GM19324 (cell line): ENCODE measurements at regions not wholly inside any gene's neighbourhood (a gene's known extent, or its start where the extent isn't known, plus 50 kb on each side); places are given as distances from the start of the nearest gene placed in this dataset.
A peak's percentile ranks its signal among the peaks of the same experiment; 100 is the strongest.
"Not testable (repeated sequence)": the region's sequence is repeated elsewhere in the genome, so short reads cannot be mapped to it uniquely, and the experiment has no call there.

ENCODE experiments used
- ATAC-seq: cut with Tn5 transposase; IDR thresholded peaks from one replicate; pipeline ENCODE4 v1.9.1; 2021; ENCODE audit warnings: mild to moderate bottlenecking, moderate library complexity; ENCODE audit not compliant: unreplicated experiment, low FRiP score

DNA sequence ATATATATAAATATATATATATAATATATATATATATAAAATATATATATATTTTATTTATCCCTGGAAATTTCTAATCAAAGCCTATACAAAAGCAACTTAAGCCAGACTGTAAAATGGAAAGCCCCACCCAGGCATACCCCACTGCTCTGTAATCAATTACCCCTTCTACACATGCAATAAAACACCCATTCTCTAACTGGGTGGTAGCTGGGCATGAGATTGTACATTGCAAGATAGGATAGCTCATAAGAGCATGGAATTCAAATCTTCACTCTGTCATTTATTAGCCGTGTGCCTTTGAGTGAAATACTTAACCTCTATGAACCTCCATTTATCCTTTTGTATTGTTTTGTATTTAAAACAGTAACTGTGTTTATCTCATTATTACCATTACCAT lies 405.3 kb upstream of the SLC30A5 start:
- ATAC-seq = no peak

DNA sequence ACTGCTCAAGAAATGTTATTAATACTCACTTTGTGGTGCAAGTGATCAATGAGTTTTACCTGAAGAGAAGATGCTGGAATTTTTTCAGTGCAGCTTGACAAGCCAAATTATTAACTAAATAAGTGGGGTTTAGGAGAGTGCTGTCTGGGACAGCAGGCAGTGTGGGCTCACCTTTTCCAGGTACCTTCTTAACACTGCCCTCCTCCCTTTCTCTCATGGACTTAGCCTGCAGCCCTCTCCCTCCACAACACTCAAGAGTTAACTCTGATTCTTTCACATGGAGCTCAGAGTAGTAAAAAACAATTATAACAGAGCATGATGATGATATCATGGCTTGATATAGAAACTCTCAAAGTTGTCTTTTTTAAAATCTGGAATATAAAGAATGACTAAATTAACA lies 404.8 kb upstream of the SLC30A5 start:
- no peak for ATAC-seq

DNA sequence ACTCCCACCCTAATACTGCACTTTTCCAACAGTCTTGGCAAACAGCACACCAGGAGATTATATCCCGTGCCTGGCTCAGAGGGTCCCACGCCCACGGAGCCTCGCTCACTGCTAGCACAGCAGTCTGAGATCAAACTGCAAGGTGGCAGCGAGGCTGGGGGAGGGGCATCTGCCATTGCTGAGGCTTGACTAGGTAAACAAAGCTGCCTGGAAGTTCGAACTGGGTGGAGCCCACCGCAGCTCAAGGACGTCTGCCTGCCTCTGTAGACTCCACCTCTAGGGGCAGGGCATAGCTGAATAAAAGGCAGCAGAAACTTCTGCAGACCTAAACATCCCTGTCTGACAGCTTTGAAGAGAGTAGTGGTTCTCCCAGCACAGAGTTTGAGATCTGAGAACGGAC lies 401.9 kb upstream of the SLC30A5 start:
- ATAC-seq = not testable (repeated sequence)

DNA sequence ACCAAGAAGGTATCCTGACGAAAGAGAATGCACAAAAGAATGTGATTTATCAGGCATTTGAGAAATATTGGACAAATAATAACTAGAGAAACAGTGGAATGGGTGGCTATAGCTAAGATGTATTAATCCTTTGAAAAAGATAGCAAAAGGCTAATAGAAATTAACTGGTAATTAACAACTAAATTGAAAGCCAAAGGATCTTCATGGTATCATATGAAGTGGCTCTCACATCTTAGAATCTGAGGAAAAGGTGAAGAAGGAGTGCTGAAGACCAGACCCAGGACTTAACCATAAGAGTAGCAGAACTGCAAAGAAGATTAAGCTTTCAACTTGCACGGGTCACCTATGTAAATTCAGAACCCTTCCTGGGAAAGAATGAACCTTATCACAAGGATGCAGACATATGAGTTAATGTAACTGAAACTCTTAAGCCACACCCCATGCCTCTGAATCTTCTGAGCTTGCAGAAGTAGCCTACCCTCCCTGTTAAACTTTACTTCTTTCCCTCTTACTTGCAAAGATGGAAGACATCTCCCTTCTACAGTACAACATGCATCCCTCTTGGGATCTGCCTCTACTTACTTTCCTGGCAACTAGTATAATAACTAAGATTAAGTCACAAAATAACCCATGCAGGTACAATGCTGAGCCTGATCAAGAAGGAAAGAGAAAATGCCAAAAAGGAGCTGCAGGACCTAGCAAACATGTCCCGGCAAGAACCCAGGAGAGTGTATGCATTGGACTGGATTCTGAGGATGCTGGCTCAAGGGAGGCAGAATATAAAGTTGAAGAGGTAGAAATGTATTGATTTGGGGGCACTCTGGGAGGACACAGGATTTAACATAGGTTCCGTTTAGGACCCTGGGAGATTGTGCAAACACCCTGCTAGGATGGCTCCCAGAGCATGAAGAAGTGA lies 395.5 kb upstream of the SLC30A5 start:
- no peak for ATAC-seq

DNA sequence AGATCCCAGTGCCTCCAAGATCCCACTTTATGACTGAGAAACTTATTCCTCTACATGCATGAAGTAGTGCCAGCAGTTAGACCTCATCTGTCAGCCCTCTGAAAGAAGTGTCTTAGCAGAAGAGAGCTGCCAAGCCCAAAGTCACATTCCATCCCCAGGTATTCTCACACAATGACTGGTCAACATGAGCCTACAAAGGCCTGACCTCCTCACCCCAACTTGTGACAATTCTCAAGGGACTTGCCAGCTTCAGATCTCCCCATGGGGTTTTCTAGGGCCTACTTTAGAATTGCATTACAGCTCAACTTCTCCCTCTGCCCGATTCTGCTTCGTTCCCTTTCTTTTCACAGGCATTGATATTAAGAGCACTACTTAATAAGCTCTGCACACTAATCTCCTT lies 393.8 kb upstream of the SLC30A5 start:
- ATAC-seq = no peak

DNA sequence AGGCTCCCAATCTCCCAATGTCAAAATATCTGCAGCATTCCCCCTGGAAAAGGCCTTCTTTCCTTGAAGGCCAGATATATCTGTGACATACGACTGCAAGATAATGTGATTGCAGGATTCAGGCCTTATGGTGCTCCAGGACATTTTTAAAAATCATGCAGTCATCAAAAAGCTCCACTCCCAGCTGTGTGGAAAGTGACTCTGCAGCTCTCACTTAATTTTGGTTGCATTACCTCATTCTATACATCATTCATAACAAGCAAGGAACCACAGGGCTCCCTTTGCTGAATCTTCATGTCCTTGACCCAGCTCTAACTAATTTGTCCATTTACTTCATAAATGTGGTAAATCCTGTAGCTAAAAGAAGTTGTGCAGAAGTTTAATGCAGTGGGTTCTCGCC lies 386.2 kb upstream of the SLC30A5 start:
- ATAC-seq = no peak

DNA sequence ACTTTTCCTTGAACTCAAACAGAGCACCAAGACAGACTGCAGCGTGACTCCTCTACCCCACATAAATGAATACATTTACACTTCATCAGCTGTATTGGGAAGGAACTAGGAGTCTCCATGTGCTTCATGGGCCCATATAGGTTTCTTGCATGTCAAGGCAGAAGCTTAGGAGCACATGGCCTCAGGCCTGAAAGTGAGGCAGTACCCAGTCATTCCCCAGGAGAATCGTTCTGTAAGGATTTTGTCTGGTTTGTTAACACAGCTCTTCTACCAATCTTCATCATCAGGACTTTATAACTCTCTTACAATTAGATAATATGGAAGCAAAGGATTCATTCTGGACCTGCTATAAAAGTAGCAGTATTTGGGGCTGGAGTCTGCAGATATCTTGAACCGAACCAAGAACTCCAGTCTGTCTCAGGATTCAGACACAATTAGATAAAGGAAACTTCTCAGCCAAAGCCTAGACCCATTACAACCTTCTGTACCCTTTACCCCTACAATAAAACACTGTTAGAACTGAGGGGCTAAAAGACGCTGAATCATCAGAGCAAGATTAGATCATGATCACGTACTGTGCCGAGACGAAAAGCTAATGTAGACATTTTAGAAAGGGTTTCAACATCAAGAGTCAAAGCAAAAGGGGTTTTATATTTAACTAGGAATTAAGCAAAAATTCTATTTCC lies 385.5 kb upstream of the SLC30A5 start:
- no peak for ATAC-seq

DNA sequence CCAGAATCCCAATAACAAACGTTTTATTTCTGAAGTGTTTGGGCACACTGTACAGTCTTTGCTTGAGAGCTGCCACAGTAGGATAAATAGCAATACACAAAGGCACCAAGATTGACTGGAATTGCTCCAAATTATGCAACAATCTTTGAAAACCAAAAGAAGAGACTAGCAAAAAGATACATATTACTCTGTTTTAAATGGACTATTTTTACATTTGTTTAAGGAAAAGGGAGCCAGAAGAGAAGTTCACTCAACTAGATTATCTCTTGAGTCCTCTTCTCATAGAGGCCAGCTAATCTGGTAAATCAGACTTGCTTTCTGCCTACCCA lies 385.0 kb upstream of the SLC30A5 start:
- no peak for ATAC-seq

DNA sequence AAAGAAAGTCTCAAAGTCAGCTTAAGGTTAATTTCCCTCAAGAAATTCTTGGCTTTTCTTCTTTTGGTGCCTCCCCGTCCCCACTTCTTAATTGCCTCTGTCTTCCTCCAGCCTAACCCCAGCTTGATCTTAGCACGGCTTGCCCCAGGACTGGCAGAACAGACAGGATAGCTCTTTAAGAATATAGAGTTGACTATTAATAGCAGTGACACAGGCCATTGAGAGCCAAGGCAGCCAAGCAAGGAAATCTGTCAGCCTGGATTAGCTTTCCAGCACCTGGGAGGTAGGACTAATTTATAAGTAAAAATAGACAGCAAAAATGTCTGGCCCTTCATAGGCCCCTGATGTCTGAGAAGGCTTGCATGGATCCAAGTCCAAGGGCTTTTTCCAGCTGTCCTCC lies 384.6 kb upstream of the SLC30A5 start:
- ATAC-seq = no peak

DNA sequence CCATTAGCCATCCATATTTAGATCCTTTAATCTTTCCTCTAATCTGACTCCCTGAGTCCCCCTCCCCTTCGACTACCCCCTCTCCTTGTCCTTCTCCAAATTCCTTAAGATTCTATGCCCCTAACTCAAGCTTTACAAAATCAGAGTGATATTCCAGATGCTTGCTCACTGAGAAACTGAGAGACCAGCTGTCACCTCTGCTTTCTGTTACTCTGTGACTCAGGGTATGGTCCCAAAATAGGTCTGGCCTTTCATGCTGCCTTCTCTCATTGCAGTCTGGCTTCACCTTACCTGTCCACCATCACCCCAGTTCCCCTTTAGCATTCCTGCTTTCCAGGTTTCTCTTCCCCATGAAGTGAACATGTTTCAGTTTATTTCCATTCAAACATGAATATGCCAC lies 383.3 kb upstream of the SLC30A5 start:
- ATAC-seq = peak; percentile 57

DNA sequence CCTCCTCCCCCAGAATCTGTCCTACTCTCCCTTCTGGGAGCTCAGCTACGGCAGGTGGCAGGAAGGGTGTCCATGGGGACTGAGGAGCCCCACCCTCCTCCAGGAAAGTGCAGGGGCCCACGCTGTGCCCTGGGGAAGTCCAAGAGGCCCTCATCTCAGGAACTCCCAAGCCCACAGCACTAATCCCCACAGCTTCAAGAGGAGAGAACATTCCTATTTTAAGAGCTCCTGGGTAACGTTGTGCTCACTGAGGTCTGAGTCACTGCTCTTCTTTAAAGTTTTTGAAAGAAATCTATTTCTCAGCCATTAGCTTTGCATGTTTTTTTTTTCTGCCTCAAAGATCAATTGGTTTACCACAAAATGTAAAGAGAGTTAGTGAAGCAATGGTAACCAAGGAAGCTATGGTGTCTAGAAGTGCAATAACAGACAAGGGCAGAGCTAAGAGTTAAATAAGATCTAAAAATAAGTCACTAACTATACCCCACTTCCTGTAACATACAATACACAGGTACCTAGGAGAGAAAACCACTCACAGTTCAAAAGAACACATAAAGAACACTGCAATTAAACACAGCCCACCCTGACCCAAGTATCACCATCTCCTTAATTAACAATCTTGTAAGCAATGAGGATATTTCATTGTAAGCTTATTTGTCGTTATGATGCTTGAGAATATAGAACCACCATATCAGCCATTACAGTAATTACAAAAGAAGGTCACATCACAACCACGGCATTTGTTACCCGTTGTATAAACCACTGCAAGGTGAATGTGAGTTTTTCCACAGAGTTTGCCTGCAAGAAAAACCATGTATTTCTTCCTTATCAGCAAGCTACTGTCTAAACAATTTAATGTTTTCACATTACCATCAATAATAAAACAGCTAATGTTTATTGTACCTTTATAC lies 382.3 kb upstream of the SLC30A5 start:
- peak; percentile 76 for ATAC-seq

DNA sequence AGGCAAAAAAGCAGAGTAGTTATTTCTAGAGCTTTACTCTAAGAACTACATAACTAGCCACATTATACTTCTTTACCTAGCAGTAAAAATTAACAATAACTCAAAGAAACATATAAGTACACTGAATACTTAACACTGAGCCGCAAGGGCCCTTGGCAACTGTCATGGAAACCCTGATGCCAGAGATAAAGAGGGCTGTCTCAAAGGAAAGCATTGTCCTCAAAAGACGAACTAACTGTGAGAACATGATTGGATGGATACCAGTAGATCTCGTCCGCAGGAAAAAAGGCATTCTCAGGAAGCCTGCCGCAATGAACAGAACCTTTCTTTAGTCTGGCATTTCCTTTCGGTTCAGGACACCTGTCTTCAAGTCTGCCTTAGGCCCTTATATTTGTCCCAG lies 379.0 kb upstream of the SLC30A5 start:
- no peak for ATAC-seq

DNA sequence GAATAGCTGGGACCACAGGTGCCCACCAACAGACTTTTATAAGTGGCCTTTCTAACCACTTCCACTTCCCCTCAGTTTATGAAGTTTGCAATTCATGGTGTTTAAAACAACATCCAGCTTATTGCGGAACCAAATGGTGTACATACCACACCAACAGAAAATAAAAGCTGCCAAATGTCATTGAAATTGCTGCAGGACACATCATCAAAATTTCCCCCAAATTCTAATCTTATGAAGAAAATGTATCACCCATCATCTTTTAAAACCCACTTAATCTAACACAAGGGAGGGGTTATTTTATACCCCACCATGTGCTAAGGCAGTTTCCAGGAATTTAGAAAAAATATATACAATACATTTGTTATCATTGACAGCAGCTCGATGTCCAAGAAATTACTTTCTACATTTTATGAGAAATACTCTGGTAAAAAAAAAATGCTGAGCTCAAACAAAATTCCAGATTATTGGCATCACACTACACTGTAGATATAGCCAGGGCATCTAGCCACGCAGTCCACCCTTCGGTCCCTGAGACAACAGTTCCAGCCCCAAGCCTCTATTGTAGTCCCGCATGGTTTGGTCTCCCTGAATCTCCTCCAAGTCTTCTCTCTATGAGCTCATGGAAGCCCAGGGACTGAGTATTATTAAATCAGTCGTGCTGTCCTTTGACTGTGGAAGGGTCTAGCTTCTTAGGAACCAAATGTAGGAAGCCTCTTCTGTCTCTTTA lies 372.8 kb upstream of the SLC30A5 start:
- ATAC-seq = no peak

DNA sequence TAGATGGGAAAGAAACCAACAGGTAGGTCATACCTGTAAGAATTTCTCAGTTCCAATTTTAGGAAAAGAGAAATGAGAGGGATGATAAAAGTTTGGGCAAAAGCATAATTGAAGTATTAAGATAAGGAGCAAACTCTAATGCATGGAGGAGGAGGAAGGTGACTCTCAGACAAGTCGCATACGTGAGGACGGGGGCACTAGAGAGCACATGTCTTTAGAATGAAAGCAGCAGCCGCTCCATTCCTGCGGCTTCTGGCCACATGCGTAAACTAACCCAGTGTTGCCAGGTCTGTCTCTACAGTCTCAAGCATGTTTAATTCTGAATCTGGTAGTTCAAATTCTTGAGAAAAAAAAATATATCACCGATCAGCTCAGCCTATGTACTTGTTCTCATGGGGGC lies 371.5 kb upstream of the SLC30A5 start:
- ATAC-seq = no peak

DNA sequence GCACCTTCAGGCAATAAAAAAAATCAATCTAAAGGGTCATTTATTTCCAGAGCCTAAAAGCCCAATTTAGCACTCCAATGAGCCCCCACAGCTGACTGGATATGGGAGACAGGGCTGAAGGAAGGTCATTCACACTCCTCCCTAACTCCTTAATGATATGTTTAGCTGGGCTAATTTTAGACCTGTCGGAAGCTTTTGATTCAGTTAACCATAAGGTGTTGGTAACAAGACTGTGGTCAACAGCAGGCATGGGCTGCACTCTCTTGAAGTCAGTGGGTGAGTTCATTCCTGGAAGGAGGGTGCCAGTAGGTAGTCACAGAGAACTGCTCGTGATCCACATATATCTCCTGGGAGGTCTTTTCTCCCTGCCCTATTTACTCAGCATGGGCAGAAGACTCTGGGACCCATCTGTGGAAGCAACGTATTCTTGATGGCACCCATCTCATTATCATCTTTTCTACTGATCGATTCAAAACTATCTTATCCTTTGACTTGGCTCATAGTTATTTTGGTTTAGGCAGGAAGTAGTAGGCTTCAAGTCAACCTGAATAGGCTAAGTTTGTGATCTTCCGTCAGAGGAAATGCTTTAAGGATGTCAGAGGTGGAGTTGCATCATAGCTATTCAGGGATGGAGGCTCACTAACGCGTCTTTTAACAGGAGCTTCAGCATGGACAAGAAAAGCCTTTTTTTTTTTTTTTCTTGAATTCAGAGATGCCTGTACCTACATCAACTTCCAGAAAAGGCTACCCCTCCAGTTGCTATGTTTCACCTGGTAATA lies 367.7 kb upstream of the SLC30A5 start:
- ATAC-seq = no peak

DNA sequence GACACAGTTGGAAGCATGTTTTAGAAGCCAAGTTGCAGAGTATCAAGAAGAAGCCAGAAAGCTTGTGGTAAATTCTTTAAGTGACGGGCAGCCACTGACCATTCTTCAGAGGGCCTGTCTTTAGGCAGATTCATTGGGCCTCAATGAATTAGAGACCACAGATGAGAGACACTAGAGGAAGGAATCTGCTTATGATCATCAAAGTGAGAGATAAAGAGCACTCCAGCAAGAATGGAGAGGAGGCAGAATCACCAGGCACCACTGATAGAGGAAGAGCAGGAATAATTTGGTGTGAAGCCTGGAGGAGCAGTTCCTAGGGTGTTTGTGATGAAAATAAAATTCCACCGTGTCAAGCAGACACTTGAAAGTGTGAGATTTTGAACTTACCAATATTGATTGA lies 365.9 kb upstream of the SLC30A5 start:
- no peak for ATAC-seq

DNA sequence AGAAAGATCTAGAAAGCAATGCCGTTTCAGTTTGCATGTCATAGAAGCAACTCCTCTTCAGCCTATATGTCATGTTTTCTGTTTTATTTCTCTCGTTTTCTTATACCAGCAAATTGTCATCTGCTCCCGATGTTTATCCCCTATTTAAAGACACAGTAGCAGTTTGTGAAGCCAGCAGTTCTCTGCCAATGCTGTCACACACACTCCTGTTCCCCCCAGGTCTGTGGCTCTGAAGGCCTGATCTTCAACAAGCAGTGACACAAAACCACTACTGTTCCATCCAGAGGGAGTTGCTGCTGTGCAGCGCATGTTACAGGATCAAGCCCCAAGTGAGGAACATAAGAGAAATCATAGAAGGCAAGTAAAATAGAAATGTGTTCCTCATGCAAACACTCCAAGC lies 364.1 kb upstream of the SLC30A5 start:
- ATAC-seq = no peak

DNA sequence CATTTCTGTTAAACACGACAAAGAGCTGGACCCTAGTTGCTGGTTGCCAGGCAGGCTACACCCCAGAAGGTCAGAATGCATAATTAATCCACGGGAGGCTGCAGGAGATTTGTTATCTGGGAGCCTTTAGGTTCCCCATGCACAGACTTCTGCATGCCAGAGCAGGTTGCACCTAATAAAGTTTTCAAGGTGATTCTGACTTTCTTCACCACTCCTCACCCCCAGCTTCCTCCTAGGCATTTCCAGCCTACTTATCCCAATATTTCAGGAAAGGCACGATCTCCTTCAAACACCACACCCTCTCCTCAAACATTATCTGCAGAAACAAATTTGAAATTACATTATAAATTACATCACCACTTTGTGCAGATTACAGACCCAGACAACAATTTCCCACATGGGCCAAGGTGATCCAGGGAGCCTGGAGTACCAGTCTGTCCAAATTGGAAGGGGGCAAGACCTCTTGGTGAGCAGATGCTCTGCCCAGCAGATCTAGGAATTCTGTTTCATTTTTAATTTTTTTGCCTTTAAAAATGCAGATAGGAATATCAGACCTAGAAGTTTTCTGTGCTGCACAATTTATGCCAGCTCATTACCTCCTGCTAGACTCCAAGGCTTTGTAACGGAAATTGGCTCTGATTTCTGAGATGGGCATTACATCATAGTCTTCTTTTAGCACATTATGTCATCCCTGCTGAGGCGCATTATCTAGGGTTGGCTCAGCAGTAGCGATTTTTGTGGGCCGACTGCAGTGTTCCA lies 363.4 kb upstream of the SLC30A5 start:
- no peak for ATAC-seq
